Right renal pelvis (tissue), 4 donors: ENCODE measurements at regions not wholly inside any gene's neighbourhood (a gene's known extent, or its start where the extent isn't known, plus 50 kb on each side); places are given as distances from the start of the nearest gene placed in this dataset.

Source experiments
- DNase-seq, 4 donors: peaks; one replicate each; pipeline ENCODE4 v3.0.0-alpha.2; 2013; ENCODE audit warnings: low read depth in 4 of 4, low spot score in 3 of 4, missing footprints in 1 of 4

DNA sequence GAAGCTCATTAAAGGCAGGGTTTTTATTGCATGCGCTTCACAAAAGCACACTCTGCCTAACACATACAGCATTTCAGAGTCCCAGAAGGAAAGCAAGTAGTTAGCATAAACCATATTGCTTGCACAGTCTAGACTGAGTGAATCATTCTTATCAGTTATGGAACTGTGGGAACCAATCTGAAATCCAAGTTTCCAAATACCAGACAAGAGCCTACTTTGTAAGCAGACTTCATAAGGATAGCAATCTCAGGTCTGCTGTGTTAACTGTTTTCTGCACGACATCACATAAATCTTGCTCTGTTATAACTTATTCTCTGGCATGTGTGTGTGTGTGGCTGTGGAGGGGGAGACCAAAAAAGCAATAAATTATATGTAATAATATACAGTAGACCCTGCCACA lies 608.1 kb upstream of the REG3G start:
- DNase-seq: no peak

DNA sequence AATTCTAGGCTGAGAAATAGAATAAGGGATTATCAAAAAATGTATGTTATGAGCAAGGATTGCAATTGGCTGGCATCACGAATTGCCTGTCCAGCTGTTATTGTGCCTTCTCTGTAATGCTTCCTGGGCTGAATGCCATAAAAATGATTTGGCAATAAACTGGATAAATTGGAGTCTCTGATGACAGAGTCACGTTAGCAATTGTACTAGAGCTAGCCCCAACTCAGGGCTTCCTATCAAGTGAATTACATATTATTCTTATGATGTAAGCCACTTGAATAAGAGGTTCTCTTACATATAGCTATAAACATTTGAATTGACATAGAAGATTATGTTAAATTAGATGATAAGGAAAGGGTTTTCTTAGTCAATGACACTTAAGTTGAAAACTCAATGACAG lies 607.5 kb upstream of the REG3G start:
- DNase-seq: no peak

DNA sequence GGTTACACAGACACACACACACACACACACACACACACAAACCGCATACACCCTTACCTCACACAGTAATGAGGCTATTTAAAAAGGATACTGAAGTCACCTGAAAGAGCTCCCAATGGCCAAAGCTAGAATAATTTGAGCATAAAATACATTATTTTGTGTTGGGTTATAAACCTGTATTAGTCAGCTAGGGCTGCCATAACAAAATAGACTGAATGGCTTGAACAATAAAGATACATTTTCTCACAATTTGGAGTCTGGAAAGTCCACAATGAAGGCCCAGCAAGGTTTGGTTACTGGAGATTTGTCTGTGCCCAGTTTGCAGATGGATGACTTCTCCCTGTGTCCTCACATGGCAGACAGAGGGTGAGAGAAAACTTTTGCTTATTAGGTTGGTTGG lies 605.4 kb upstream of the REG3G start:
- no peak for DNase-seq

DNA sequence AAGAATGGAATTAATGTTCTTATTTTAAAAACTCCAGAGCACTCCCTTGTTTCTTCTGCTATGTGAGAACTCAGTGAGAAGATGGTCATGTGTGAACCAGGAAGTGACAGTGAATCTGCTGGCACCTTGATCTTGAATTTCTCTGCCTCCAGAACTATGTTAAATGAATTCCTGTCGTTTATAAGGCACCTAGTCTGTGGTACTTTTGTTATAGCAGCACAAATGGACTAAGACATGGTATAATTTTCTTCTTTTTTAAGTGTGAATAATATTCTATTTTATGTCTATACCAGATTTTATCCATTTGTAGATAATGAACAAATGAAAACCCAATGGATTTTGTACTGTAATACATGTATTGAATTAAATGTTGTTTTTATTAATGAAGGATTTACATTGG lies 601.9 kb upstream of the REG3G start:
- DNase-seq: no peak

DNA sequence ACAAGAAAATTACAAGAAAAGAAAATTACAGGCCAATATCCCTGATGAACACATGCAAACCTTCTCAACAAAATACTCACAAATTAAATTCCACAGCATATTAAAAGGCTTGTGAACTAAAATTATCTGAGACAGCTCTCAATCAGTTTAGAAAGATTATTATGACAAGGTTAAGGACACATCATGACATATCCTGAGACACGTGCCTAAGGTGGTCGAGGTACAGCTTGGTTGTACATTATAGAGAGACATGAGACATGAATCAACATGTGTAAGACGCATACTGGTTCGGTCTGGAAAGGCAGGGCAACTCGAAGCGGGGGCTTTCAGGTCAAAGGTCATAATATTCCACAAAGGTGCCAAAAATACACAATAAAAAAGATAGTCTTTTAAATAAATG lies 598.3 kb upstream of the REG3G start:
- DNase-seq: no peak

DNA sequence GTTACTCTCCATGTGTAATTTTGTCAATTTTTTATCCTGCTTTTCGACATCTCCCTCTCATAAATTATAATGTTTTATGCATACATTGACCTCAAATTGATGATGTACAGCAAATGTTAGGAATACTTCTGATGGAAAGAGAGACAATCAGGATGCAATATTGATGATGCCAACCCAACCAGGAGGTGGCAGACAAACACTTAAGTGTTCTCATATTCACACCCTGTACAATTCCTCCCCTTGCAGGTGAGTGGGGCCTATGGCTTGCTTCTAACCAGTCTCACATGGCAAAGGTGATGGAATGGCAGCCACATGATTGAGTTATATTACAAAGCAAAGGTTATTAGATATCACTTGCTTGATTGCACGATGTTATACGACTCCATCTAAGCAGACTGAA lies 594.3 kb upstream of the REG3G start:
- no peak for DNase-seq

DNA sequence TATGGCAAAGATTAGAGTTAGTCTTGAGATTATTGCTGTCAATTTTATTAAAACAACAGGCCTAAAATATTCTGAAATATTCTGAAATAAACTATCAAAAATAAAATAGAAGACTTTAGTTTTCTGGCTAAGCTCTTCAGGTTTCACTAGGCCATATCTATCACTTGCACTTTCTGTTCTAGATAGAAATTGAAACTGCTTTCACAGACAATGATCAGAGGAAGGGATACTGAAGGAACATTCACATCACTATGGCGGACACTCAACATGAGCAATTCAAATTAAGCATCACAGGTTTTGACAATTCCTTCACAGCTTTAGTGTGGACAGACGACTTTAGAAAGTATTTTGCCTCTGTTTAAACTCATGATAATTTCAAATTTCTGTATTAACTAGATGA lies 586.4 kb upstream of the REG3G start:
- DNase-seq: no peak

DNA sequence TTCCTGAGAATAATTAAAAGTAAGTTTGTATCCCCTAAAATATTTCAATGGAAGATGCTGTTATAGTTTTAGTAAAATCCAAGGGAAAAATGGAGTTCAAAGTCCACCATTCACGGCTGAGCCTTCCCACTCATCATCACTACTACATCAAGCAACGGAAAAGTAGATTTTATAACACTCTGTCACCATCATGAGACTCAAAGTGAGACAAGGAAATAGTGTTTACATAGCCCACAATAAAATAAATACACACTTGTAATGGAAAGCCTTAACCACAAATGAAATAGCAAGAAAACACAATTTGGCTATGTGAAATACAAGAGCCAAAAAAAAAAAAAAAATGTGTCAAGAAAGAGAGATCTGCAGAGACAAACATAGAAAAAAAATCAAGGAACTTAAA lies 569.9 kb upstream of the REG3G start:
- no peak for DNase-seq

DNA sequence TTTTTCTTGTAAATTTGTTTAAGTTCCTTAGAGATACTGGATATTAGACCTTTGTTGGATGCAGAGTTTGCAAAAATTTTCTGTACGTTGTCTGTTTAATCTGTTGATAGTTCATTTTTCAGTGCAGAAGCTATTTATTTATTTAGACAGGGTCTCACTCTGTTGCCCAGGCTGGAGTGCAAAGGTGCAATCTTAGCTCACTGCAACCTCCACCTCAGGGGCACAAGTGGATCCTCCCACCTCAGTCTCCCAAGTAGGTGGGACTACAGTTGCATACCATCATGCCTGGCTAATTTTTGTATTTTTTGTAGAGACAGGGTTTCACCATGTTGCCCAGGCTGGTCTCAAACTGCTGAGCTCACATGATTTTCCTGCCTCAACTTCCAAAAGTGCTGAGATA lies 568.2 kb upstream of the REG3G start:
- DNase-seq: no peak

DNA sequence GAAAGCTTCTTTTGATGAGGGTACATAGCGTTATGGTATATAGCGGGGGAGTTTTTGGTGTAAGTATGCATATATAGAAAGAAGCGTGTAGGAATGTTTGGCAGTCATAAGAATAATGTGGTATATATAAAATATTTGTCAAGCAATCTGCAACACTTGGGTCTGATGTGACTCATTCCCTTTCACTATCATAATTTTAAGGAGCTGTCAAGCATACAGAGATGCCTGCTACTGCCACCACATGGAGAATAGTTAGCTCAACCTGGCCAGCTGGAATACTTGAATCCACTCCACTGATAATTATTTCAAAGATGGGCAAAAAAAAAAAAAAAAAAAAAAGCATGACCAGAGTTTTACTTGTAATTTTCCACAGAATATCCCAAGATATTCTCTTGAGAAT lies 559.8 kb upstream of the REG3G start:
- DNase-seq: no peak

DNA sequence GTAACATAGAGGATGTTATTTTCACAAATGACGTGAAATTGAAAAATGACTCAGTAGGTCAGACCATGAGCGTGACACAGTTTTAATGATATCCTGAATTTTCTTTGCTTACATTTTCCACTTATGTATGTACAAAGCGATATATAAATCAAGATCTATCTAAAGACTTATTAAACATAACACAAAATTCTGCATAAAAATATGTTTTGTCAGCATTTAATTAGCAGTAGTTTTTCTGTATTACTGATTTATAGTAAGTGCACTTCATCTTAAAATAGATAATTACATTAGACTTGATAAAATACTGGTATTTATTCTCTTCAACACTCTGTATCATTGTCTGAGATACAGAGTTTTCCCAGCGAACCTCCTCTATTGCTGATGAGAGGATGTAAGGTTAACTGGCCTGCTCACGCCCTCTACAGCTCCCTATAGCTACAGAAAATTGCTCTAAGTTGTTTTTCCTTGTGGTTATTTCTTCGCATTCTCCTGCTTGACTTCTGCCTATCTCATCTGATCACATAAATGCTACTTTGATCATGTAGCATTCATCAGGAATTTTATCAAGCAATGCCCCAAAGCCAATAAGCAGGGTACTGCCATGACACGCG lies 548.8 kb upstream of the REG3G start:
- DNase-seq: no peak

DNA sequence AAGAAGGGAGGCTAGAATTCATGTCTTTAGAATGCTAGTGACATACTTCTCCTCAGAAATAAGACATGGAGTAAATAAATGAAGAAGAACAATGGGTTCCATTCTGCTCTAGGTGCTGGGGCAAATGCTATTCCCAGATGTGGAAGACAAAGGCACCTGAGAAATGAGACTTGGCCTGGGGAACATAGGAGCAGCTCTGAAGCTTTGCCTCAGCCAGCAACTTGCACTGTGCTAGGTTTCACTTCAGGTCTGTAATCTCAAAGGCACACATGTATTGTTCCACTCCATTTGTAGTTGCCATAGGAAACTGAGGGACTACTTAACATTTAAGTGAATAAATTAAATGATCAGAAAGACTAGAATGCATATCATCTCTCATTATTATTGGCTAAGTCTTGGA lies 538.9 kb upstream of the REG3G start:
- no peak for DNase-seq

DNA sequence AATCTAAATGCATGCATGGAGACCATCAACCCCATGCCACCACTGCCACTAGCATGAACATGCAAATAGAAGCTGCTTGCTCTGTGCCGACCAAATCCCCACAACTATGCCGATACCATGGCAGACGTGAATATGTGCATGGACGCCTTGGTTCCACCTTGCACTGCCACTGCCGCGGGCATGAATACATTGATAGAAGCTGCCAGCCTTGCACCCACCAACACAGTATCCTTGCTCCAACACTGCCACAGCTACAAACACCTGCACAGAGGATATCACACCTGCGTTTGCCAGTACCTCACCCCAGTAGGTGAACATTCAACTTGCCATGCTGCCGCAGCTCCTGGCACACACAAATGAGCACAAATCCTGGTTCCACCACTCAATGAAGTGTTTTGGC lies 527.4 kb upstream of the REG3G start:
- no peak for DNase-seq

DNA sequence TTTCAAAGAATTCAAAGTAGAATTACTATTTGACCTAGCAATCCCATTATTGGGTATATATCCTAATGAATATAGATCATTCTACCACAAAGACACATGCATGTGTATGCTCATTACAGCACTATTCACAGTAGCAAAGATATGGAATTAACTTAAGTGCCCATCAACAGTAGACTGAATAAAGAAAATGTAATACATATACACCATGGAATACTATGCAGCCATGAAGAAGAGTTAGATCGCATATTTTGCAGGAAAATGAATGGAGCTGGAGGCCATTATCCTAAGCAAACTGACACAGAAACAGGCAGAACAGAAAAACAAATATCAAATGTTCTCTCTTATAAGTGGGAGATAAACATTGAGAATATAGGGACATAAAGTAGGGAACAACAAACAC lies 519.2 kb upstream of the REG3G start:
- no peak for DNase-seq

DNA sequence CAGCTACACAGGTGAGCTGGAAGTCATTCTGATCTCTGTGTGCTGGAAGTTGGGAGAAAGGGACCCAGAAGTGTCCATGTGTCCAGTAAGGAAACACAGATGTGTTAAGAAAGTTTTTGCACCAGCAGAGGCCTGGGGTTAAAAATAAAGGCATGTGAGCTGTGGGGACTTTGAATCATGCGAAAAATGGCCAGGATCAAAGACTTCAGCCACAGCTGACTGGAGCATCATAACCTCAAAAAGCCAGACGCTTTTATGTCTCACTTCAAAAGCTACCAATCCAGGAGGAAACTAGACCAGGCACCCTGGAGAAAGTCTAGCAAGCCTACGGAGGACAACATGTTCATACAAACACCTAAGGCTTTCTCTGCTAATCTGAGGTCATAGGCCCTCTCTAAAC lies 503.6 kb upstream of the REG3G start:
- DNase-seq: no peak

DNA sequence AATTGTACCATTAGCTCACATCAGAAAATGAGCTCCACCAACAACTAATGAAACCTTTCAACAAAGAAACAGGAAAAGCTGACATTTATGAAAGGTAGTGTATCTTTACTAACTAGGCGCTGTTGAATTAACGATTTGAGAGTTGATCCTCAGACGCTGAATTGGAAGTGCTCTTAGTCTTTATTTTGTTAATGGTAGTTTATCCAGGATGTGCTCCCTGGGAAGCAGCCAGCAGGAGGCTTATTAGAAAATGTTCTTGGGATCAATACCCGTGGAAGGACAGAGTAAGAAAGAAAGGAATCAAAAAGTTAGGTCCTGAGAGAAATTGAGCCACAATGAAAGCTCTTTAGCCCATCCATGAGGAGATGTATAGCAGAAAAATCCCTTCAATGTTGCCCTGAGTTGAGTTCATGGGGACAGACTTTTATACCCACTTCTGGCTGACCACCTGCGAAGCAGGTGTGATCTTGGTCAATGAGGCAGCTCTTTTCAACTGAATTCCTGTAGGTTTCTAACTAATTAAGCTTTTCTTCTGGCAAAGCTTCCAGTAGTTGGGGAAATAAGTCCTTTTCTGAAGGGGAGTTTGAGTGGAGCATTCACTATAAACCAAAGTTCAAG lies 492.6 kb upstream of the REG3G start:
- DNase-seq: no peak

DNA sequence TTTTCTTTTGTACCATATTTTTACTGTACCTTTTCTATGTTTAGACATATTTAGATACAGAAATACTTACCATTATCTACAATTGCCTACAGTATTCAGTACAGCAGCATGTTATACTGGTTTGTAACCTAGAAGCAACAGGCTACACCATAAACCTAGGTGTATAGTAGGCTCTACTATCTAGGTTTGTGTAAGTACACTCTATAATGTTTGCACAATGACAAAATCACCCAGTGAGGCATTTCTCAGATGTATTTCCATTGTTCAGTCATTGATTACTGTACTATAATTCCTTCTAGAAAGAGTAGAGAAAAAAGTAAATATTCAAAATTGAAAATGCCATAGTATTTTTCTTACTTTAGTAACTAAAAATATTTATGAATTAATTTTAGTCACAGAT lies 490.1 kb upstream of the REG3G start:
- DNase-seq: no peak

DNA sequence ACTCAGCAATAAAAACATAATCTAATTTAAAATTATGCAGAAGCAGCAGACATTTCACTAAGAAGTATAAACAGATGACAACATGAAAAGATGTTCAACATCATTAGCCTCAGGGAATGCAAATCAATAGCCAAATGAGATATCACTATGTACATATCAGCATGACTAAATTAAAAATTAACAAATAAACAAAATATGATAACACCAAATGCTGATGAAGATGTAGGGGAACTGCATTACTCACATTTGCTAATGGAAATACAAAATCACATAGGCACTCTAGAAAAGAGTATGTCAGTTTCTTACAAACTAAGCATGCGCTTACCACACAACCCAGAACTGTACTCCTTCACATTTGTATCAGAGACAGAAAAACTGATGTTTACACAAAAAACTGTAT lies 487.2 kb upstream of the REG3G start:
- no peak for DNase-seq

DNA sequence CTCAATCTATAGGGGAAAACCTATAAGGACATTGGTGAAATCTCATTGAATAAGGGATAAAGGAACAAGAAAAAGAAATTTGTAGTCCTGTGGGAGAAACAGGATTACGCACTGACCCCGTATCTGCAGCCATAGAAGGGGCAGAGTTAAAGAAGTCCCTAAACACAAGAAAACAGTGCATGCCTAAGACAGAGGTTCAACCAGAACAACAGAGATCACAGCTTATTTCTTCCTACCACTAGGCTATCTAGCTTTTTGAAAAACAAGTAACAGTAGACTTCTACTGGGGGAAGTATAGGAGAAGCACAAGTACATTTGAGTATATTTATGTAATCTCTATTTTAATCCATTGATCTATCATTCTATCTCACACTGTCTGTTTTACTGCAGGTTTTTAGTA lies 485.2 kb upstream of the REG3G start:
- DNase-seq: no peak

DNA sequence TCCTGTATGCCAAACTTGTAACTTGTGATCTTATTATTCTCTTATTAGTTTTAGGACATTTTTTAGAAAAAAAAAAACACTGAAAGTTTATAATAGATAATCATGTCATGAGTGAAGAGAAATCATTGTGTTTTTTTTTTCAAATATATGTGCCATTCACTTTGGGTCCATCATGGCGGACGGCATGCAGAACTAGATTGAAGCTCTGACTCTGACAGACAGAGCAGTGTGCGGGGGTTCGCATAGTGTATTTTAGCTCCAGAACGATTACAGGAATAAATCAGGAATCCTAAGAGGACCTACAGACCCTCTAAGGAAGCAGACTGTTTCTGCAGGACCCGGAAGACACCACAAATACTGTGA lies 484.4 kb upstream of the REG3G start:
- no peak for DNase-seq

DNA sequence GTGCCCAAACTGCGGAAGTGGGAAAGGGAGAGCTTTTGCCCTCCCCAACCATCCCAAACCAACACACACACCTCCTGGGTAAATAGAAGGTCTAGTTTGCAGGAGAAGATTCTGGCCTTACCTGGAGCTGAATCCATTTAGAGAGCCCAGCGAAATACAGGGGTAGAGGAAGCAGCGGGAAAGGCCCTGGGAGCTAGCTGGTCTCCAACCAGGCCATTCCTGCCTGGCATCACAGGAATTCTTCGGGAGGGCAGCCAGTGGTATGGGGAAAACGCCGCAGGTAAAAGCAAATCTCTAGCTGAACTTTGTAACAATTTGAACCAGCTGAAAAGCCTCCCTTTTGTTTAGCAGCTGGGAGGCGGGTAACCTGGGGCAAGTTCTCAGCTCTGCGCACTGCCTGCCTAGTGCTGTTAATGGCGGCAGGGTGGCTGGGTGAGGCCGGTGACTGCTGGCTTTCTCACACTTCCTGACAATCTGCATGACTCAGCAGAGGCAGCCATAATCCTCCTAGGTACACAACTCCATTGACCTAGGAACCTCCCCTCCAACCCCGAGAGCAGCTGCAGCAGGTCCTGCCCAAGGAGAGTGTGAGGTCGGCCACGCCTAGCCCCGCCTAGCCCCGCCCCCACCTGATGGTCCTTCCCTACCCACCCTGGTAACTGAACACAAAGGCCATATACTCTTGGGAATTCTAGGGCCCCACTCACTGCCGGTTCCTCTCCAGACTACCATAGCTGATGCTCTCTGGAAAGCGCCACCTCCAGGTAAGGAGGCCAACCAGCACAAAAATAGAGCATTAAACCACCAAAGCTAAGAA lies 483.8 kb upstream of the REG3G start:
- no peak for DNase-seq

DNA sequence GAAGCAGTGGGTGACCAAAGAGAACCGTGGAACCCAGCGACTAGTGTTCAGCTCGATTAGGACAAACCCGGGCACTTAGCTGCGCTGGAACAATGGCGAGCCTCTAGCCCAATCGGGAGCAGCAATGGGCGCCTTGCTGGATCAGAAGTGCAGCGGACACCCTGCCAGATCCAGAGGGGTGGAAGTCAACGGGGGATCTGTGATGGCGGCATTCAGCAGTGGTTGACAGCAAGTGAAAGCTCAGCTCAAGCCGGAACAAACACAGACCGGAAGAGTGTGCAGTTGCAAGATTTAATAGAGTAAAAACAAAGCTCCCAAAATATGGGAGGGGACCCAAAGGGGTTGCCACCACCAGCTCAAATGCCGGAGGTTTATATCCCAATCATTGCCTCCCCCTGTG lies 478.7 kb upstream of the REG3G start:
- no peak for DNase-seq
